Activated CD8-positive, alpha-beta memory T cell treated with anti-CD3 and anti-CD28 coated beads, Interleukin-2, amount 10 ng/mL, durations not matched to agents 7 days and 5 days (primary cell): ENCODE measurements at regions not wholly inside any gene's neighbourhood (a gene's known extent, or its start where the extent isn't known, plus 50 kb on each side); places are given as distances from the start of the nearest gene placed in this dataset.
"Not testable (repeated sequence)": the region's sequence is repeated elsewhere in the genome, so short reads cannot be mapped to it uniquely, and the experiment has no call there.

Source experiments
- ATAC-seq: fragments of 150-1000 bp; cut with Tn5 transposase; one replicate; pipeline ENCODE4 v1.10.0; 2021; ENCODE audit warnings: moderate library complexity
- CTCF ChIA-PET: fragments of 350-600 bp; sonication (Branson Sonifier 250); formaldehyde crosslinking; loops from one replicate; lab custom pipeline; 2021; ENCODE audit warnings: antibody characterized with exemption; lab: Charles Lee
- DNase-seq: peaks from one replicate; pipeline ENCODE4 v3.0.0-alpha.2; 2020
- H3K27ac Mint-ChIP-seq: one replicate; pipeline ENCODE4 v1.8.0; 2021; ENCODE audit warnings: mild to moderate bottlenecking, mixed read lengths
- H3K27me3 Mint-ChIP-seq: one replicate; pipeline ENCODE4 v1.8.0; 2021; ENCODE audit warnings: mixed read lengths
- H3K36me3 Mint-ChIP-seq: one replicate; pipeline ENCODE4 v1.8.0; 2021; ENCODE audit warnings: mild to moderate bottlenecking, mixed read lengths
- H3K4me1 Mint-ChIP-seq: one replicate; pipeline ENCODE4 v1.8.0; 2021; ENCODE audit warnings: mixed read lengths
- H3K4me3 Mint-ChIP-seq: one replicate; pipeline ENCODE4 v1.8.0; 2021; ENCODE audit warnings: mild to moderate bottlenecking, moderate library complexity, mixed read lengths
- H3K9me3 Mint-ChIP-seq: one replicate; pipeline ENCODE4 v1.8.0; 2022; ENCODE audit warnings: low read depth, mixed read lengths

DNA sequence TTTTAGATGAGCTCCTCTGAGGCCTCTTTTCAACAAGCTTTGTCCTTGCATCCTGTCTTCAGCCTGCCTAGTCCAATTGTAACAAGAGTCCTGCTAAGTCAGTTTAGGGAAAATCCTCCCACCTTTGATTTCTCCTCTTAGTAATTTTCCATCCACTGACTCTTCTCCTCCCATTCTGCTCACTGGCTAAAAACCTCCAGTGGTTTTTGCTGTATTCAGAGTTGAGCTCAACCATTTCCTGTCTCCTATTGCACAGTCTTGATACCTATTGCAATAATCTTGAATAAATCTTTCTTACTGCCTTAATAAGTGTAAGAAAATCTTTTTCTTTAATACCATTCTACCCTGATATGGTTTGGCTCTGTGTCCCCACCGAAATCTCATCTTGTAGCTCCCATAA is 117.8 kb upstream of the ENPP6 start:
- ATAC-seq, result peak; percentile 72
- CTCF ChIA-PET, result interaction anchor here (0.7 to 1.6 kb wide), 5 partner anchors 8 to 71 kb away, joined by 3 to 5 read pairs (median 3); no protein-coding TSS in a partner anchor
- H3K9me3 Mint-ChIP-seq, result peaks cover 12% of the 10 kb centered on the region

GRCh38 chr4:184333446-184333845 is 115.8 kb upstream of the ENPP6 start:
- H3K27me3 Mint-ChIP-seq, H3K27ac Mint-ChIP-seq, DNase-seq, H3K4me3 Mint-ChIP-seq: not testable (repeated sequence)
- Mint-ChIP-seq H3K4me1 (peaks cover 32% of the 10 kb centered on the region), H3K9me3 (peaks cover 12% of the 10 kb centered on the region), H3K36me3 (peaks cover 13% of the 10 kb centered on the region)
- CTCF ChIA-PET, result interaction anchor here (0.6 kb wide), 1 partner anchor 36 kb away, joined by 3 read pairs; no protein-coding TSS in a partner anchor
- peak; percentile 66 for ATAC-seq

More for the DNA sequence above, 117.8 kb upstream of the ENPP6 start:
- no peak overlapping the region for H3K4me3 Mint-ChIP-seq
- peaks cover 18% of the 10 kb centered on the region for H3K4me1 Mint-ChIP-seq
- DNase-seq, result no peak
- H3K27me3 Mint-ChIP-seq, result no peaks in the 10 kb centered on the region
- peak overlapping the region; percentile 72 for H3K27ac Mint-ChIP-seq
- H3K36me3 Mint-ChIP-seq, result peaks cover 18% of the 10 kb centered on the region

DNA sequence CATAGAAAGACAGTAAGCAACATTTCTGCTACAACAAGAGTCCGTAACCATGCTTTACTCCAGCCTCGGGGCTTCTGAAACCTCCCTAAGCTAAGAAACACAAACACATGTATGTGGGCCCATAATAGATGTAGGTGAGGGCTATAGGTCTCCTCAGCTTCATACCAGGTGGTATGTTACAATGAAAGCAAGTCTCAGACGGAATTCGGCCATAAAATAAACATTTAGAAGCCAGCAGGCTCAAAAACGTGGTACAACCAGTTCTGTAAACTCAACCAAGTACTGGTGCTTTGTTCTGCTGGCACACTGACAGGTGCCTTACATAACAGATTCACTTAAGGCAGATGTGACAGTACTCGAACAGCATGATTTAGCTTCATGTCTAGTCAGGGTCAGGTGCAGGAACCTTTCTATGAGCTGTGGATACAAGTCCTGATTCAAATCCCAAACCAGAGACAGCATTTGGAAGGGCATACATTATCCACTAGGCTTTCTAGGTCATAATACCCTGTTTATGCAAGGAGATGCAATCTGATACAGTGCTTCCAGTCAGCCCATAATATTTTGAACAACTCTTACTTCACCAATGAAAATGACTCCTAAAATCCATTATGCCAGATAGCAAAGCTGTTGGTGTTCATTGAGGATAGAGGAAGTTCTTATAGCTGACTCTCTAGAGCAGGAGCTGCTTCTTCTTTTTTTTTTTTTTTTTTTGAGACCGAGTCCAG is 113.8 kb upstream of the ENPP6 start:
- Mint-ChIP-seq H3K4me3 (no peak overlapping the region), H3K4me1 (peaks cover 42% of the 10 kb centered on the region), H3K27me3 (no peaks in the 10 kb centered on the region), H3K9me3 (peaks cover 2% of the 10 kb centered on the region), H3K36me3 (peaks cover 6% of the 10 kb centered on the region), H3K27ac (no peak overlapping the region)
- ATAC-seq, result no peak
- CTCF ChIA-PET, result interaction anchor here (0.7 kb wide), 1 partner anchor 252 kb away, joined by 3 read pairs; no protein-coding TSS in a partner anchor
- DNase-seq, result no peak

- not testable (repeated sequence) for H3K27me3 Mint-ChIP-seq, H3K27ac Mint-ChIP-seq, ATAC-seq, H3K4me3 Mint-ChIP-seq, H3K9me3 Mint-ChIP-seq, H3K36me3 Mint-ChIP-seq, DNase-seq
- CTCF ChIA-PET, result interaction anchor here (0.7 kb wide), 1 partner anchor 253 kb away, joined by 3 read pairs; no protein-coding TSS in a partner anchor
- peaks cover 38% of the 10 kb centered on the region for H3K4me1 Mint-ChIP-seq
These were observed 112.9 kb upstream of the ENPP6 start for GRCh38 chr4:184330517-184331094.

GRCh38 chr4:184329659-184330400 is 112.2 kb upstream of the ENPP6 start:
- ATAC-seq, result peak; percentile 49
- Mint-ChIP-seq H3K36me3 (peaks cover 2% of the 10 kb centered on the region), H3K9me3 (peaks cover 2% of the 10 kb centered on the region), H3K27me3 (no peaks in the 10 kb centered on the region), H3K4me3 (no peak overlapping the region), H3K4me1 (peaks cover 30% of the 10 kb centered on the region), H3K27ac (no peak overlapping the region)
- CTCF ChIA-PET, result interaction anchor here (1.0 kb wide), 1 partner anchor 12 kb away, joined by 3 read pairs; no protein-coding TSS in a partner anchor
- DNase-seq, result no peak

GRCh38 chr4:184329235-184329634 is 111.6 kb upstream of the ENPP6 start:
- peaks cover 2% of the 10 kb centered on the region for H3K36me3 Mint-ChIP-seq
- CTCF ChIA-PET, result interaction anchor here (1.0 kb wide), 1 partner anchor 11 kb away, joined by 3 read pairs; no protein-coding TSS in a partner anchor
- H3K9me3 Mint-ChIP-seq, result peaks cover 2% of the 10 kb centered on the region
- ATAC-seq (no peak), DNase-seq (no peak)
- no peak overlapping the region for H3K4me3 Mint-ChIP-seq
- no peak overlapping the region for H3K27ac Mint-ChIP-seq
- H3K4me1 Mint-ChIP-seq, result peaks cover 29% of the 10 kb centered on the region
- H3K27me3 Mint-ChIP-seq, result no peaks in the 10 kb centered on the region

DNA sequence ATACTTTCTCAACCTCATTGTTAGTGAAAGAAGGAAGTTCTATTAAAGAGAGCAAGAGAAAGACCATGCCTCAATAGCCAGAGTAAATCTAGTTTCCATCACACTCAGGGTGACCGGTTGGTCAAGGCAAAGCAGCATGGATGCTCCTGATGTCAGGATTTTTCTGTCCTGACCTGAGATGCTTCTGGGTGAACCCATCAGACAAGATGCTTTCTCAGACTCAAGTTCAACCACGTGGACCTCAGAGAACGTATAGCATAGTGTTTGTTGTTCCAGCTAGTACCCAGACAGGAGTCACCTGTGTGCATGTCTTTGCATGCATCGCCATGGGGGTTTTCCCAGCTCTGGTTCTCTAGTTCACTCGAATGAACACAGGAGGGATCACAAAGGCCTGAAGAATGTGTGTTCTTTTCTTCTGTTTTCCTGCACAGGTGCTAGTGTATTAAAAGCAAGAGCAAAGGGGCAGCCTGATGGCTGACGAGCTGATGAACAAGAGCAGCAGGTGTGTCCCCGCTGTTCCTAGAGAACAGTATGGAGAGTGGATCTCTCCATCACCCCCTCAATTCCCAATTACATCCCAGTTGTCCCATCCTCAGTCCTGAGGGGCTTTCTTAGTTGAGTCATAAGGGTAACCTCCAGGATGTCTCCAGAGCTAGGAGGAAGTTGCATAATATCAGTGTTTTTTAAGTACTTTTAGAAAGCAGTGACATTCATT is 110.5 kb upstream of the ENPP6 start:
- no peaks in the 10 kb centered on the region for H3K36me3 Mint-ChIP-seq
- DNase-seq (no peak), ATAC-seq (peak; percentile 23)
- no peak overlapping the region for H3K4me3 Mint-ChIP-seq
- no peaks in the 10 kb centered on the region for H3K9me3 Mint-ChIP-seq
- H3K4me1 Mint-ChIP-seq, result peaks cover 26% of the 10 kb centered on the region
- CTCF ChIA-PET, result no interaction called here
- no peaks in the 10 kb centered on the region for H3K27me3 Mint-ChIP-seq
- no peak overlapping the region for H3K27ac Mint-ChIP-seq

DNA sequence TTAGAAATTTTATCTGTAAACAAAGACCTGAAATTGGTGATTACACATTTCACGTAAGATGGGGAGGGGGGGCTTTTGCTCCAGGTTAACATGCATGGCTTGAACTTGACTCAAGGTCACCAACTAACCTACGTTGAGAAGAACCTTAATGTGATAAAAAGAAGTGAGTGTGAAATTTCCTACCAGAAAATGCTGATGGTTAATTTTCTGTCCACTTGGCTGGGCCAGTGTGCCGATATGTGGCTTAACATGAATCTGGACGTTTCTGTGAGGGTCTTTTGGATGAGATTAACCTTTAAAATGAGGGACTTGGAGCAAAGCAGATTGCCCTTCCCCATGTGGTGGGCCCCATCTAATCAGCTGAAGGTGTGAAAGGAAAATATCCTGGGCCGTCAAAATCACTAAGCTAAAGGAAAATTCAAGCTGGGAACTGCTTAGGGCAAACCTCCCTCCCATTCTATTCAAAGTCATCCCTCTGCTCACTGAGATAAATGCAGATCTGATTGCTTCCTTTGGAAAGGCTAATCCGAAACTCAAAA is 107.3 kb upstream of the ENPP6 start:
- no peak for DNase-seq
- H3K36me3 Mint-ChIP-seq, result peaks cover 2% of the 10 kb centered on the region
- H3K9me3 Mint-ChIP-seq, result no peaks in the 10 kb centered on the region
- no peak for ATAC-seq
- peaks cover 31% of the 10 kb centered on the region for H3K4me1 Mint-ChIP-seq
- H3K27me3 Mint-ChIP-seq, result no peaks in the 10 kb centered on the region
- CTCF ChIA-PET, result interaction anchor here (0.7 kb wide), 1 partner anchor 23 kb away, joined by 4 read pairs; no protein-coding TSS in a partner anchor
- no peak overlapping the region for H3K27ac Mint-ChIP-seq
- H3K4me3 Mint-ChIP-seq, result no peak overlapping the region

- H3K4me3 Mint-ChIP-seq, result no peak overlapping the region
- no peak for ATAC-seq
- H3K4me1 Mint-ChIP-seq, result peaks cover 24% of the 10 kb centered on the region
- CTCF ChIA-PET, result no interaction called here
- H3K36me3 Mint-ChIP-seq, result peaks cover 2% of the 10 kb centered on the region
- no peaks in the 10 kb centered on the region for H3K27me3 Mint-ChIP-seq
- no peaks in the 10 kb centered on the region for H3K9me3 Mint-ChIP-seq
- H3K27ac Mint-ChIP-seq, result no peak overlapping the region
- DNase-seq, result no peak
These were observed 104.8 kb upstream of the ENPP6 start for GRCh38 chr4:184322328-184323025.

GRCh38 chr4:184320631-184321030 is 103.0 kb upstream of the ENPP6 start:
- Mint-ChIP-seq H3K9me3 (no peaks in the 10 kb centered on the region), H3K36me3 (peaks cover 2% of the 10 kb centered on the region), H3K27ac (no peak overlapping the region), H3K27me3 (no peaks in the 10 kb centered on the region), H3K4me1 (peaks cover 29% of the 10 kb centered on the region), H3K4me3 (no peak overlapping the region)
- ATAC-seq (no peak), DNase-seq (no peak)
- CTCF ChIA-PET, result interaction anchor here (1.4 kb wide), 1 partner anchor 10 kb away, joined by 3 read pairs; no protein-coding TSS in a partner anchor

DNA sequence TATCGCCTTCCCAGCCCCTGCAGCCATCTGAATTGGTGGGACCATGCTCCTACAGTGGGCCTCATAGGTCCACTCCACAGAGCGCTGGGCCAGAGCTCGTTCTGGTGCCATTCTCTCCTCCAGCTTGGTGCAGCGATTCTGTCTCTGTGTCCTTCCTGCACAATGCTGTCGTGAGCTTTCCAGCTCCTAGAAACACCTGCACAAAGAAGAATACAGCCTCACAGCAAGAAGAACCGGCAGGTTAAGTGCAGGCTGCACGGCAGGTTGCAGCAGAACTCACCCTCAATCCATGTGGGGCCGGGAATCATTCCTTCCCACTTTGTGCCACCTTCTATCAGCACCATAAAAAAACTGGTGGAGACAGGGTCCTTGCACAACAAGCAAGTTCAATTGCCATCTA is 101.2 kb upstream of the ENPP6 start:
- CTCF ChIA-PET, result interaction anchor here (1.0 to 1.5 kb wide), 2 partner anchors 9 to 12 kb away, joined by 3 to 4 read pairs; no protein-coding TSS in a partner anchor
- H3K9me3 Mint-ChIP-seq, result no peaks in the 10 kb centered on the region
- peak overlapping the region; percentile 67 for H3K27ac Mint-ChIP-seq
- DNase-seq (no peak), ATAC-seq (peak; percentile 10)
- H3K36me3 Mint-ChIP-seq, result peaks cover 2% of the 10 kb centered on the region
- peaks cover 41% of the 10 kb centered on the region for H3K4me1 Mint-ChIP-seq
- H3K4me3 Mint-ChIP-seq, result no peak overlapping the region
- no peaks in the 10 kb centered on the region for H3K27me3 Mint-ChIP-seq
